ENCODE measurements at regions not wholly inside any gene's neighbourhood (a gene's known extent, or its start where the extent isn't known, plus 50 kb on each side); places are given as distances from the start of the nearest gene placed in this dataset.

DNA sequence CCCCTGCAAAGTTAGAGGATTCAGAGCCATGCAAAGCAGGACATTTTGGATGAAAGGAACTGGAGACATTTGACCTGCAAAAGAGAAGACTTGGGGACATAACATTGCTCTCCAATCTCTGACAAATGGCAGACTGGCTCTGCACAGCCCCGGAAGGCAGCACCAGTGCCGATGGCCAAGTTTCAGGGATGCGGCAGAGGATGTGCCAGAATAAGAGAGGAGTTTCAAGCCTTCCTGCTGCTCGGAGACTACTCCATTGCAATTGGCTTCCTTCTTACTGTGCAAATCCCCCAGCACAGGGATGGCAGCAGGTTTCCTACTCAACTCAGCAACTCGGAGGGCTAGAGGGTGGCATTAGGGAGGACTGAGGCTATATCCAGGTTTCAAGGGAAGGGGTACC lies 268.8 kb upstream of the ZMIZ1 start:
- TF ChIP-seq, protein P1, sequence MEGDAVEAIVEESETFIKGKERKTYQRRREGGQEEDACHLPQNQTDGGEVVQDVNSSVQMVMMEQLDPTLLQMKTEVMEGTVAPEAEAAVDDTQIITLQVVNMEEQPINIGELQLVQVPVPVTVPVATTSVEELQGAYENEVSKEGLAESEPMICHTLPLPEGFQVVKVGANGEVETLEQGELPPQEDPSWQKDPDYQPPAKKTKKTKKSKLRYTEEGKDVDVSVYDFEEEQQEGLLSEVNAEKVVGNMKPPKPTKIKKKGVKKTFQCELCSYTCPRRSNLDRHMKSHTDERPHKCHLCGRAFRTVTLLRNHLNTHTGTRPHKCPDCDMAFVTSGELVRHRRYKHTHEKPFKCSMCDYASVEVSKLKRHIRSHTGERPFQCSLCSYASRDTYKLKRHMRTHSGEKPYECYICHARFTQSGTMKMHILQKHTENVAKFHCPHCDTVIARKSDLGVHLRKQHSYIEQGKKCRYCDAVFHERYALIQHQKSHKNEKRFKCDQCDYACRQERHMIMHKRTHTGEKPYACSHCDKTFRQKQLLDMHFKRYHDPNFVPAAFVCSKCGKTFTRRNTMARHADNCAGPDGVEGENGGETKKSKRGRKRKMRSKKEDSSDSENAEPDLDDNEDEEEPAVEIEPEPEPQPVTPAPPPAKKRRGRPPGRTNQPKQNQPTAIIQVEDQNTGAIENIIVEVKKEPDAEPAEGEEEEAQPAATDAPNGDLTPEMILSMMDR (IDR thresholded peaks at IDR 0.05) = no peak
- TF ChIP-seq ZFX (IDR thresholded peaks at IDR 0.05; ENCODE audit: borderline replicate concordance) = no peak

Data from 22Rv1 (cell line).